ENCODE measurements at regions not wholly inside any gene's neighbourhood (a gene's known extent, or its start where the extent isn't known, plus 50 kb on each side); places are given as distances from the start of the nearest gene placed in this dataset.
A peak's percentile ranks its signal among the peaks of the same experiment; 100 is the strongest.

GRCh38 chr12:86860776-86861175 lies 604.6 kb upstream of the MGAT4C start:
- Histone ChIP-seq H3K4me3 (no peak overlapping the region), H3K4me2 (no peak overlapping the region), H2AFZ (replicated peaks) (no peak overlapping the region), H4K20me1 (ENCODE audit: low read depth) (no peaks in the 10 kb centered on the region), H3K36me3 (no peaks in the 10 kb centered on the region), H3F3A (ENCODE audit: low read depth) (no peaks in the 10 kb centered on the region), H3K27ac (no peak overlapping the region), H3K9ac (no peak overlapping the region), H3K9me3 (ENCODE audit: low read depth) (no peaks in the 10 kb centered on the region), H3K27me3 (no peaks in the 10 kb centered on the region), H3K4me1 (no peaks in the 10 kb centered on the region), H3K79me2 (ENCODE audit: low read depth) (no peaks in the 10 kb centered on the region)
- no peaks in the 10 kb centered on the region for H3K27me3 Mint-ChIP-seq (ENCODE audit: insufficient read depth, low read depth)
- no peaks in the 10 kb centered on the region for H3K36me3 Mint-ChIP-seq
- H3K27ac Mint-ChIP-seq: no peak overlapping the region
- no peaks in the 10 kb centered on the region for H3K9me3 Mint-ChIP-seq
- no peak for DNase-seq (ENCODE audit: low spot score)
- no peak overlapping the region for H3K4me3 Mint-ChIP-seq
- TF ChIP-seq EZH2phosphoT487 (IDR thresholded peaks at IDR 0.05): no peak
- TF ChIP-seq CTCF (IDR thresholded peaks at IDR 0.05): no peak
- no peak for TF ChIP-seq EZH2 (IDR thresholded peaks at IDR 0.05)
- H3K4me1 Mint-ChIP-seq: no peaks in the 10 kb centered on the region

- H3K4me3 ChIP-seq: no peak overlapping the region
- H3K36me3 Mint-ChIP-seq: no peaks in the 10 kb centered on the region
- no peaks in the 10 kb centered on the region for H3F3A ChIP-seq (ENCODE audit: low read depth)
- no peaks in the 10 kb centered on the region for H3K4me1 Mint-ChIP-seq
- no peaks in the 10 kb centered on the region for H3K36me3 ChIP-seq
- no peaks in the 10 kb centered on the region for H4K20me1 ChIP-seq (ENCODE audit: low read depth)
- TF ChIP-seq EZH2 (IDR thresholded peaks at IDR 0.05) (no peak), CTCF (IDR thresholded peaks at IDR 0.05) (no peak), EZH2phosphoT487 (IDR thresholded peaks at IDR 0.05) (no peak)
- no peak overlapping the region for H3K27ac Mint-ChIP-seq
- H3K27me3 Mint-ChIP-seq (ENCODE audit: insufficient read depth, low read depth): no peaks in the 10 kb centered on the region
- H2AFZ ChIP-seq (replicated peaks): no peak overlapping the region
- H3K9me3 ChIP-seq (ENCODE audit: low read depth): no peaks in the 10 kb centered on the region
- H3K4me2 ChIP-seq: no peak overlapping the region
- no peaks in the 10 kb centered on the region for H3K4me1 ChIP-seq
- no peak overlapping the region for H3K27ac ChIP-seq
- no peaks in the 10 kb centered on the region for H3K79me2 ChIP-seq (ENCODE audit: low read depth)
- DNase-seq (ENCODE audit: low spot score): no peak
- H3K4me3 Mint-ChIP-seq: no peak overlapping the region
- H3K9ac ChIP-seq: no peak overlapping the region
- no peaks in the 10 kb centered on the region for H3K27me3 ChIP-seq
- no peaks in the 10 kb centered on the region for H3K9me3 Mint-ChIP-seq
Measured at GRCh38 chr12:86852451-86852850, 596.3 kb upstream of the MGAT4C start.

- peak; percentile 4 for DNase-seq (ENCODE audit: low spot score)
- H3K27ac Mint-ChIP-seq: no peak overlapping the region
- no peaks in the 10 kb centered on the region for H3K9me3 Mint-ChIP-seq
Measured at GRCh38 chr12:86838711-86839110, 582.5 kb upstream of the MGAT4C start.

GRCh38 chr12:86838260-86838659 lies 582.1 kb upstream of the MGAT4C start:
- no peaks in the 10 kb centered on the region for H3K36me3 ChIP-seq
- no peak overlapping the region for H3K9ac ChIP-seq
- no peak overlapping the region for H3K4me3 ChIP-seq
- no peak for TF ChIP-seq CTCF (IDR thresholded peaks at IDR 0.05)
- no peak for TF ChIP-seq EZH2phosphoT487 (IDR thresholded peaks at IDR 0.05)
- no peak for TF ChIP-seq EZH2 (IDR thresholded peaks at IDR 0.05)
- no peak overlapping the region for H3K4me2 ChIP-seq
- Mint-ChIP-seq H3K36me3 (no peaks in the 10 kb centered on the region), H3K4me1 (no peaks in the 10 kb centered on the region), H3K4me3 (no peak overlapping the region), H3K9me3 (no peaks in the 10 kb centered on the region), H3K27me3 (ENCODE audit: insufficient read depth, low read depth) (no peaks in the 10 kb centered on the region), H3K27ac (no peak overlapping the region)
- H4K20me1 ChIP-seq (ENCODE audit: low read depth): no peaks in the 10 kb centered on the region
- no peak overlapping the region for H3K27ac ChIP-seq
- no peaks in the 10 kb centered on the region for H3F3A ChIP-seq (ENCODE audit: low read depth)
- H3K9me3 ChIP-seq (ENCODE audit: low read depth): no peaks in the 10 kb centered on the region
- H3K4me1 ChIP-seq: peaks cover 7% of the 10 kb centered on the region
- H2AFZ ChIP-seq (replicated peaks): peak overlapping the region; percentile 89
- no peaks in the 10 kb centered on the region for H3K79me2 ChIP-seq (ENCODE audit: low read depth)
- no peak for DNase-seq (ENCODE audit: low spot score)
- no peaks in the 10 kb centered on the region for H3K27me3 ChIP-seq

More at GRCh38 chr12:86838711-86839110, 582.5 kb upstream of the MGAT4C start:
- H3K4me1 ChIP-seq: peaks cover 7% of the 10 kb centered on the region
- no peak overlapping the region for H3K27ac ChIP-seq
- no peak overlapping the region for H3K4me3 ChIP-seq
- no peaks in the 10 kb centered on the region for H3K9me3 ChIP-seq (ENCODE audit: low read depth)
- H3K9ac ChIP-seq: no peak overlapping the region
- H3K4me3 Mint-ChIP-seq: no peak overlapping the region
- no peaks in the 10 kb centered on the region for H3K36me3 ChIP-seq
- no peaks in the 10 kb centered on the region for H3K27me3 Mint-ChIP-seq (ENCODE audit: insufficient read depth, low read depth)
- no peaks in the 10 kb centered on the region for H3K79me2 ChIP-seq (ENCODE audit: low read depth)
- no peak overlapping the region for H3K4me2 ChIP-seq
- no peaks in the 10 kb centered on the region for H3F3A ChIP-seq (ENCODE audit: low read depth)
- no peaks in the 10 kb centered on the region for H3K4me1 Mint-ChIP-seq
- no peaks in the 10 kb centered on the region for H3K27me3 ChIP-seq
- H2AFZ ChIP-seq (replicated peaks): peak overlapping the region; percentile 89
- TF ChIP-seq EZH2 (IDR thresholded peaks at IDR 0.05) (no peak), EZH2phosphoT487 (IDR thresholded peaks at IDR 0.05) (no peak)
- no peaks in the 10 kb centered on the region for H4K20me1 ChIP-seq (ENCODE audit: low read depth)
- H3K36me3 Mint-ChIP-seq: no peaks in the 10 kb centered on the region
